GM10248 (cell line): ENCODE measurements at regions not wholly inside any gene's neighbourhood (a gene's known extent, or its start where the extent isn't known, plus 50 kb on each side); places are given as distances from the start of the nearest gene placed in this dataset.
"Not testable (repeated sequence)": the region's sequence is repeated elsewhere in the genome, so short reads cannot be mapped to it uniquely, and the experiment has no call there.

ENCODE experiments used
- CTCF ChIA-PET: fragments of 300-600 bp; sonication (Branson Sonifier 250); formaldehyde crosslinking; extraction: SDS; loops from one replicate; lab custom pipeline; 2021; ENCODE audit warnings: antibody characterized with exemption; lab: Yijun Ruan, JAX
- POLR2A ChIA-PET: fragments of 350-650 bp; sonication (Branson Sonifier 250); formaldehyde crosslinking; extraction: SDS; loops from one replicate; lab custom pipeline; 2020; ENCODE audit warnings: antibody characterized with exemption; lab: Yijun Ruan, JAX
- DNase-seq: peaks from one replicate; pipeline ENCODE4 v3.0.0; 2012; ENCODE audit errors: extremely low spot score
- CTCF ChIP-seq: IDR thresholded peaks from 2 replicates; pipeline ENCODE4 v1.5.1; 2012; ENCODE audit warnings: mild to moderate bottlenecking, low read depth; ENCODE audit errors: extremely low read depth, missing control alignments, control extremely low read depth

- CTCF ChIA-PET, result interaction anchor here (0.9 to 1.9 kb wide), 5 partner anchors 22 to 721 kb away, joined by 3 to 5 read pairs (median 4); no protein-coding TSS in a partner anchor
- POLR2A ChIA-PET, result no interaction called here
- TF ChIP-seq CTCF, result peak; percentile 42
- no peak for DNase-seq
Measured at GRCh38 chr7:93715234-93715633, 140.7 kb upstream of the CALCR start.

- POLR2A ChIA-PET, result no interaction called here
Measured at GRCh38 chr7:93711926-93712325, 137.4 kb upstream of the CALCR start.

GRCh38 chr7:93708255-93708654 lies 133.7 kb upstream of the CALCR start:
- DNase-seq, POLR2A ChIA-PET, CTCF ChIA-PET: not testable (repeated sequence)

More at GRCh38 chr7:93711926-93712325, 137.4 kb upstream of the CALCR start:
- no peak for DNase-seq
- TF ChIP-seq CTCF, result no peak
- CTCF ChIA-PET, result interaction anchor here (1.5 to 1.7 kb wide), 3 partner anchors 8 to 16 kb away, joined by 3 to 4 read pairs (median 3); no protein-coding TSS in a partner anchor

- DNase-seq, result no peak
- ChIA-PET POLR2A (no interaction called here), CTCF (no interaction called here)
- TF ChIP-seq CTCF, result no peak
Measured at GRCh38 chr7:93707249-93707648, 132.7 kb upstream of the CALCR start.

- CTCF ChIA-PET, result not testable (repeated sequence)
Measured at GRCh38 chr7:93706162-93706561, 131.6 kb upstream of the CALCR start.

GRCh38 chr7:93704217-93704616 lies 129.7 kb upstream of the CALCR start:
- no peak for TF ChIP-seq CTCF
- ChIA-PET POLR2A (no interaction called here), CTCF (interaction anchor here (1.3 kb wide), 1 partner anchor 10 kb away, joined by 4 read pairs; no protein-coding TSS in a partner anchor)
- DNase-seq, result no peak

More at GRCh38 chr7:93706162-93706561, 131.6 kb upstream of the CALCR start:
- POLR2A ChIA-PET, DNase-seq: not testable (repeated sequence)

- ChIA-PET POLR2A (no interaction called here), CTCF (no interaction called here)
- TF ChIP-seq CTCF, result no peak
- DNase-seq, result no peak
Measured at GRCh38 chr7:93697901-93698300, 123.4 kb upstream of the CALCR start.

- no peak for TF ChIP-seq CTCF
- DNase-seq, result no peak
- CTCF ChIA-PET, result interaction anchor here (1.2 to 1.6 kb wide), 3 partner anchors 10 to 31 kb away, joined by 3 to 4 read pairs (median 3); no protein-coding TSS in a partner anchor
- POLR2A ChIA-PET, result no interaction called here
Measured at GRCh38 chr7:93693796-93694195, 119.3 kb upstream of the CALCR start.
